SK-N-SH (cell line): ENCODE measurements at regions not wholly inside any gene's neighbourhood (a gene's known extent, or its start where the extent isn't known, plus 50 kb on each side); places are given as distances from the start of the nearest gene placed in this dataset.

ENCODE experiments used
- CTCF ChIA-PET: fragments of 300-600, 350-600 bp; formaldehyde crosslinking; extraction: SDS; loops from one replicate; lab custom pipeline; 2021; lab: Yijun Ruan, JAX
- POLR2A ChIA-PET: fragments of 350-600 bp; sonication (Branson Sonifier 250); formaldehyde crosslinking; extraction: SDS; loops from one replicate; lab custom pipeline; 2020; ENCODE audit warnings: antibody characterized with exemption, inconsistent platforms; lab: Yijun Ruan, JAX
- DNase-seq: peaks from one replicate; pipeline ENCODE4 v3.0.0; 2012
- H2AFZ ChIP-seq: fragments of 200-600 bp; sonication (generic); 2 replicates; pipeline ENCODE4 v1.8.1; 2016; ENCODE audit warnings: antibody characterized with exemption, mild to moderate bottlenecking, low read depth
- H3F3A ChIP-seq: fragments of 200-600 bp; sonication (generic); replicated peaks from 2 replicates; pipeline ENCODE3; 2016; ENCODE audit warnings: antibody characterized with exemption, mild to moderate bottlenecking; ENCODE audit not compliant: insufficient read depth
- H3K27ac ChIP-seq, 2 experiments: fragments of 200-500 bp in 1 of 2; fragments of 200-600 bp in 1 of 2; sonication (Bioruptor generic) in 1 of 2; sonication (generic), shearing (Covaris generic) in 1 of 2; 2 replicates each; pipeline versions ENCODE4 v1.5.1 to v1.6.1; 2014 to 2016; ENCODE audit warnings: low read depth in 2 of 2, inconsistent platforms in 1 of 2, low read length in 1 of 2, mild to moderate bottlenecking in 1 of 2, mixed read lengths in 1 of 2
- H3K27me3 ChIP-seq: fragments of 200-600 bp; sonication (generic), shearing (Covaris generic); 2 replicates; pipeline ENCODE4 v1.6.1; 2016; ENCODE audit warnings: mixed run types; ENCODE audit not compliant: insufficient read depth
- H3K36me3 ChIP-seq, 2 experiments: fragments of 200-500 bp in 1 of 2; fragments of 200-600 bp in 1 of 2; sonication (Bioruptor generic) in 1 of 2; sonication (generic) in 1 of 2; replicated peaks in 1 of 2; 2 replicates each; pipeline versions ENCODE3 to v1.5.1; 2014 to 2016; ENCODE audit warnings: low read length in 1 of 2, mild to moderate bottlenecking in 1 of 2; ENCODE audit not compliant: insufficient read depth in 2 of 2, control insufficient read depth in 1 of 2
- H3K4me1 ChIP-seq, 2 experiments: fragments of 200-500 bp in 1 of 2; fragments of 200-600 bp in 1 of 2; sonication (Bioruptor generic) in 1 of 2; sonication (generic), shearing (Covaris generic) in 1 of 2; 2 replicates each; pipeline versions ENCODE4 v1.5.1 to v1.6.1; 2014 to 2016; ENCODE audit warnings: low read depth in 1 of 2, low read length in 1 of 2, mixed run types in 1 of 2; ENCODE audit not compliant: insufficient read depth in 2 of 2, control insufficient read depth in 1 of 2
- H3K4me2 ChIP-seq: fragments of 200-600 bp; sonication (generic), shearing (Covaris generic); 2 replicates; pipeline ENCODE4 v1.6.1; 2017; ENCODE audit warnings: mixed run types
- H3K4me3 ChIP-seq, 2 experiments: fragments of 200-500 bp in 1 of 2; fragments of 200-600 bp in 1 of 2; sonication (Bioruptor generic) in 1 of 2; sonication (generic), shearing (Covaris generic) in 1 of 2; 2 replicates each; pipeline versions ENCODE4 v1.5.1 to v1.8.1; 2014 to 2016; ENCODE audit warnings: low read depth in 2 of 2, inconsistent platforms in 1 of 2, low read length in 1 of 2, mild to moderate bottlenecking in 1 of 2, mixed read lengths in 1 of 2, moderate library complexity in 1 of 2
- H3K79me2 ChIP-seq: fragments of 200-600 bp; sonication (generic); 2 replicates; pipeline ENCODE4 v1.8.1; 2017; ENCODE audit warnings: mild to moderate bottlenecking; ENCODE audit not compliant: insufficient read depth
- H3K9ac ChIP-seq: fragments of 200-600 bp; sonication (generic); 2 replicates; pipeline ENCODE4 v1.6.1; 2017; ENCODE audit warnings: mixed run types
- H3K9me2 ChIP-seq: fragments of 200-600 bp; sonication (generic); 2 replicates; pipeline ENCODE4 v1.6.1; 2017; ENCODE audit warnings: mixed run types
- H3K9me3 ChIP-seq: fragments of 200-600 bp; sonication (generic); 2 replicates; pipeline ENCODE4 v1.6.1; 2017; ENCODE audit warnings: mixed run types, mild to moderate bottlenecking, moderate library complexity
- H4K20me1 ChIP-seq: fragments of 200-600 bp; sonication (generic); 2 replicates; pipeline ENCODE4 v1.6.1; 2017; ENCODE audit warnings: mild to moderate bottlenecking, mixed run types; ENCODE audit not compliant: insufficient read depth
- CHD2 ChIP-seq: fragments of 150-350 bp; IDR thresholded peaks from 2 replicates; pipeline ENCODE4 v1.6.1; 2018; ENCODE audit warnings: low read length; ENCODE audit not compliant: partially characterized antibody
- EP300 ChIP-seq, 2 experiments: IDR thresholded peaks; 2 replicates each; pipeline versions ENCODE4 v1.4.0 to v1.6.1; 2012; ENCODE audit warnings: borderline replicate concordance in 1 of 2, low read depth in 1 of 2, low read length in 1 of 2
- EZH2phosphoT487 ChIP-seq: fragments of 200-600 bp; sonication (generic); IDR thresholded peaks from 2 replicates; pipeline ENCODE4 v1.6.1; 2017; ENCODE audit warnings: low read depth, mixed run types, mild to moderate bottlenecking, antibody characterized with exemption, moderate library complexity, borderline replicate concordance
- FOSL2 ChIP-seq: IDR thresholded peaks from 2 replicates; pipeline ENCODE4 v1.4.0; 2012; ENCODE audit warnings: low read depth, mild to moderate bottlenecking, moderate library complexity, borderline replicate concordance
- FOXJ3 ChIP-seq: sonication (generic); formaldehyde crosslinking; IDR thresholded peaks from 2 replicates; pipeline ENCODE4 v1.5.1; 2020; ENCODE audit warnings: mild to moderate bottlenecking, missing genetic modification reagents
- JUND ChIP-seq: IDR thresholded peaks from 2 replicates; pipeline ENCODE4 v1.4.0; 2012
- NFIC ChIP-seq: IDR thresholded peaks from 2 replicates; pipeline ENCODE4 v1.4.0; 2012; ENCODE audit warnings: borderline replicate concordance
- NRF1 ChIP-seq: IDR thresholded peaks from 2 replicates; pipeline ENCODE4 v1.6.1; 2012; ENCODE audit warnings: low read depth, mild to moderate bottlenecking, low read length
- RCOR1 ChIP-seq: fragments of 150-350 bp; IDR thresholded peaks from 2 replicates; pipeline ENCODE4 v1.6.1; 2017; ENCODE audit warnings: antibody characterized with exemption, low read length
- TCF12 ChIP-seq: IDR thresholded peaks from 2 replicates; pipeline ENCODE4 v1.4.0; 2012
- USF1 ChIP-seq: IDR thresholded peaks from 2 replicates; pipeline ENCODE4 v1.4.0; 2012; ENCODE audit warnings: low read depth, borderline replicate concordance
- USF2 ChIP-seq: fragments of 150-350 bp; IDR thresholded peaks from 2 replicates; pipeline ENCODE4 v1.6.1; 2017; ENCODE audit warnings: antibody characterized with exemption, low read length, low read depth, borderline replicate concordance
- WGBS: methylation state at CpG from one replicate; pipeline ENCODE4 v1.1.6; 2017; ENCODE audit warnings: low lambda C conversion rate; 5-methylcytosine and 5-hydroxymethylcytosine counted together
- TF ChIP-seq, protein P1 (sequence below): IDR thresholded peaks from 2 replicates; pipeline ENCODE4; 2012

GRCh38 chr2:186422226-186422625 lies 63.8 kb upstream of the ZC3H15 start:
- 60% methylated on average over 3 of the region's 3 CpGs for WGBS

GRCh38 chr2:186423481-186423880 lies 62.6 kb upstream of the ZC3H15 start:
- Histone ChIP-seq H4K20me1 (no peaks in the 10 kb centered on the region), H3K4me3 (no peak overlapping the region), H3K9me2 (no peaks in the 10 kb centered on the region), H3K4me2 (no peak overlapping the region), H3K9me3 (no peaks in the 10 kb centered on the region), H3K4me1 (no peaks in the 10 kb centered on the region; a peak in 1 of 4 replicates), H3K27me3 (no peaks in the 10 kb centered on the region), H3K9ac (no peak overlapping the region), H3K27ac (no peak overlapping the region), H2AFZ (no peak overlapping the region), H3K36me3 (no peaks in the 10 kb centered on the region), H3K79me2 (no peaks in the 10 kb centered on the region), H3F3A (no peaks in the 10 kb centered on the region)
- WGBS, result 100% methylated on average over 2 of the region's 2 CpGs
- ChIA-PET CTCF (no interaction called here), POLR2A (no interaction called here)
- no peak for DNase-seq
- TF ChIP-seq RCOR1, result no peak
- no peak for TF ChIP-seq FOSL2
- no peak for TF ChIP-seq USF2
- TF ChIP-seq EZH2phosphoT487, result no peak
- no peak for TF ChIP-seq NRF1

More at GRCh38 chr2:186422226-186422625, 63.8 kb upstream of the ZC3H15 start:
- no peak overlapping the region for H3K4me2 ChIP-seq
- H3K4me1 ChIP-seq, result no peaks in the 10 kb centered on the region; a peak in 1 of 4 replicates
- DNase-seq, result no peak
- ChIA-PET POLR2A (no interaction called here), CTCF (no interaction called here)
- H3F3A ChIP-seq, result no peaks in the 10 kb centered on the region
- H3K9ac ChIP-seq, result no peak overlapping the region
- H3K36me3 ChIP-seq, result no peaks in the 10 kb centered on the region
- no peaks in the 10 kb centered on the region for H3K9me2 ChIP-seq
- TF ChIP-seq FOSL2 (no peak), TCF12 (peak; percentile 31), USF1 (peak; percentile 59), CHD2 (no peak), JUND (0 out of 2 replicates have a peak, but pooled peaks have one; percentile 18), NFIC (peak; percentile 29; the same call in 1 of the 2 replicates), EZH2phosphoT487 (no peak), FOXJ3 (CRISPR knock-in tag) (no peak), EP300 (IDR thresholded peaks at IDR 0.05; ENCODE audit: borderline replicate concordance in 1 of 2, low read depth in 1 of 2, low read length in 1 of 2) (0 out of 4 replicates have a peak, but pooled peaks of 1 of the 2 experiments have one; percentile 10)
- TF ChIP-seq, protein P1, sequence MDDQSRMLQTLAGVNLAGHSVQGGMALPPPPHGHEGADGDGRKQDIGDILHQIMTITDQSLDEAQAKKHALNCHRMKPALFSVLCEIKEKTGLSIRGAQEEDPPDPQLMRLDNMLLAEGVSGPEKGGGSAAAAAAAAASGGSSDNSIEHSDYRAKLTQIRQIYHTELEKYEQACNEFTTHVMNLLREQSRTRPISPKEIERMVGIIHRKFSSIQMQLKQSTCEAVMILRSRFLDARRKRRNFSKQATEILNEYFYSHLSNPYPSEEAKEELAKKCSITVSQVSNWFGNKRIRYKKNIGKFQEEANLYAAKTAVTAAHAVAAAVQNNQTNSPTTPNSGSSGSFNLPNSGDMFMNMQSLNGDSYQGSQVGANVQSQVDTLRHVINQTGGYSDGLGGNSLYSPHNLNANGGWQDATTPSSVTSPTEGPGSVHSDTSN, result peak; percentile 17; the same call in 1 of the 2 replicates
- TF ChIP-seq, all 33 proteins: peak for 6
- Histone ChIP-seq H2AFZ (no peak overlapping the region), H3K27me3 (no peaks in the 10 kb centered on the region), H4K20me1 (no peaks in the 10 kb centered on the region), H3K27ac (0 out of 4 replicates have a peak overlapping the region, but pooled peaks of 1 of the 2 experiments have one; percentile 5), H3K9me3 (no peaks in the 10 kb centered on the region), H3K4me3 (no peak overlapping the region), H3K79me2 (no peaks in the 10 kb centered on the region)
